ENCODE measurements at regions not wholly inside any gene's neighbourhood (a gene's known extent, or its start where the extent isn't known, plus 50 kb on each side); places are given as distances from the start of the nearest gene placed in this dataset.

DNA sequence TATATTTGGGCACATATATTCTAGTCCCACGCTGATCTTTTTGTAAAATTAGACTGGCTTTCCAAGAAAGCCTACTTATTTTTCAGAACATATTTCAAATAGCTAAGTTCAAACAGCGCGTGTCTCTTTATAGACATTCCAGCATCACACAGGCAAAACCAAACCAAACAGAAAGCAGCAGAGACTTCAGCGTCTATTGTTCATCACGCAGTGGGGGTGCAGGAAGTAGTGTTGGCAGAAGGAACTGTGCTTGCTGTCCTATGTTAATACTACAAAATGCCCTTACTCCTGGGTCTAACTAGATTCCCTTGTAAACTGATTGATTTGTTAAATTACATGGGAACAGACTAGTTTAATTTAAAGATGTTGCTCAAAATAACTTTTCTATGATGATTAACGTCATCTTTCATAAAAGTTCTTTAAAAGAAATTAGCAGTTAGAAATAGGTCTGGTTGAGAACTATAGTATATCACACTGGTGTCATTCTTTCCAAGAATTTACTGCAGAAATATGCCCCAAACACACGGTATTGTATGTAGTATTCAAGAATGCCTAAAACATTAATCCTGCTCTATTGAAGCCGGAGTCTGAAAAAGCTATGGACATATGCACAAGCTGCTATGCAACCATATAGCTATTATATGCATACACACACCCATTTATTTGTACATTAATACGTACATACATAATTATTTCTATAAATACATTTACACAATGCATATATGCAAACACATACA is 436.3 kb downstream of the CBLN2 start:
- H3K4me2 ChIP-seq (ENCODE audit: low read depth, low read length), result no peak overlapping the region
- no peaks in the 10 kb centered on the region for H3K79me2 ChIP-seq (ENCODE audit: insufficient read depth, low read length)
- no peaks in the 10 kb centered on the region for H3K27me3 ChIP-seq (ENCODE audit: control insufficient read depth in 1 of 2, insufficient read depth in 2 of 2, low read length in 2 of 2)
- no peaks in the 10 kb centered on the region for H3K4me1 ChIP-seq (ENCODE audit: insufficient read depth, low read length)
- FAIRE-seq, result no peak
- H3K36me3 ChIP-seq (replicated peaks in 1 of 2; ENCODE audit: control insufficient read depth in 1 of 2, insufficient read depth in 2 of 2, low read length in 2 of 2), result no peaks in the 10 kb centered on the region
- DNase-seq (ENCODE audit: low spot score), result no peak
- BruUV-seq (replicated peaks), result no TSS peak
- ChIA-PET POLR2A (no interaction called here), CTCF (ENCODE audit: low intra/inter-chr PET ratio, low total read pairs) (no interaction called here)
- no peak overlapping the region for H3K9ac ChIP-seq (ENCODE audit: insufficient read depth, low read depth, low read length)
- no peaks in the 10 kb centered on the region for H4K20me1 ChIP-seq (ENCODE audit: insufficient read depth, low read length)
- H2AFZ ChIP-seq (ENCODE audit: low read length), result no peak overlapping the region
- H3K9me3 ChIP-seq (ENCODE audit: low read length), result no peaks in the 10 kb centered on the region
- H3K4me3 ChIP-seq (replicated peaks in 1 of 3; ENCODE audit: insufficient read depth in 1 of 3, low read depth in 2 of 3, low read length in 3 of 3), result no peak overlapping the region
- H3K27ac ChIP-seq (ENCODE audit: extremely low read length, insufficient read depth, low read length), result no peak overlapping the region
- intact Hi-C loops (cut with micrococcal nuclease; ENCODE audit: unreplicated experiment), result no loop called here
- no peak for ATAC-seq
- in situ Hi-C loops (cut with HindIII; ENCODE audit: extremely low pct_ligation_motif_present, low pct_unique_long_range_greater_than_20kb), result no loop called here
- under 1% methylated on average over 9 of the region's 9 CpGs for WGBS (ENCODE audit: low lambda C conversion rate)
- TF ChIP-seq, protein P1, sequence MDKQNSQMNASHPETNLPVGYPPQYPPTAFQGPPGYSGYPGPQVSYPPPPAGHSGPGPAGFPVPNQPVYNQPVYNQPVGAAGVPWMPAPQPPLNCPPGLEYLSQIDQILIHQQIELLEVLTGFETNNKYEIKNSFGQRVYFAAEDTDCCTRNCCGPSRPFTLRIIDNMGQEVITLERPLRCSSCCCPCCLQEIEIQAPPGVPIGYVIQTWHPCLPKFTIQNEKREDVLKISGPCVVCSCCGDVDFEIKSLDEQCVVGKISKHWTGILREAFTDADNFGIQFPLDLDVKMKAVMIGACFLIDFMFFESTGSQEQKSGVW (CRISPR knock-in tag; IDR thresholded peaks at IDR 0.05; ENCODE audit: borderline replicate concordance), result no peak
- TF ChIP-seq, protein P2, sequence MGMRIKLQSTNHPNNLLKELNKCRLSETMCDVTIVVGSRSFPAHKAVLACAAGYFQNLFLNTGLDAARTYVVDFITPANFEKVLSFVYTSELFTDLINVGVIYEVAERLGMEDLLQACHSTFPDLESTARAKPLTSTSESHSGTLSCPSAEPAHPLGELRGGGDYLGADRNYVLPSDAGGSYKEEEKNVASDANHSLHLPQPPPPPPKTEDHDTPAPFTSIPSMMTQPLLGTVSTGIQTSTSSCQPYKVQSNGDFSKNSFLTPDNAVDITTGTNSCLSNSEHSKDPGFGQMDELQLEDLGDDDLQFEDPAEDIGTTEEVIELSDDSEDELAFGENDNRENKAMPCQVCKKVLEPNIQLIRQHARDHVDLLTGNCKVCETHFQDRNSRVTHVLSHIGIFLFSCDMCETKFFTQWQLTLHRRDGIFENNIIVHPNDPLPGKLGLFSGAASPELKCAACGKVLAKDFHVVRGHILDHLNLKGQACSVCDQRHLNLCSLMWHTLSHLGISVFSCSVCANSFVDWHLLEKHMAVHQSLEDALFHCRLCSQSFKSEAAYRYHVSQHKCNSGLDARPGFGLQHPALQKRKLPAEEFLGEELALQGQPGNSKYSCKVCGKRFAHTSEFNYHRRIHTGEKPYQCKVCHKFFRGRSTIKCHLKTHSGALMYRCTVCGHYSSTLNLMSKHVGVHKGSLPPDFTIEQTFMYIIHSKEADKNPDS (CRISPR knock-in tag; IDR thresholded peaks at IDR 0.05), result no peak
- TF ChIP-seq POLR2A (IDR thresholded peaks at IDR 0.05; ENCODE audit: insufficient read depth in 1 of 2, low read depth in 2 of 2, low read length in 2 of 2) (no peak), ZNF333 (CRISPR knock-in tag; IDR thresholded peaks at IDR 0.05; ENCODE audit: borderline replicate concordance) (no peak), ZNF282 (IDR thresholded peaks at IDR 0.05; ENCODE audit: partially characterized antibody) (no peak), KAT8 (CRISPR knock-in tag; IDR thresholded peaks at IDR 0.05) (no peak)
- TF ChIP-seq, protein P3, sequence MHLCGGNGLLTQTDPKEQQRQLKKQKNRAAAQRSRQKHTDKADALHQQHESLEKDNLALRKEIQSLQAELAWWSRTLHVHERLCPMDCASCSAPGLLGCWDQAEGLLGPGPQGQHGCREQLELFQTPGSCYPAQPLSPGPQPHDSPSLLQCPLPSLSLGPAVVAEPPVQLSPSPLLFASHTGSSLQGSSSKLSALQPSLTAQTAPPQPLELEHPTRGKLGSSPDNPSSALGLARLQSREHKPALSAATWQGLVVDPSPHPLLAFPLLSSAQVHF (CRISPR knock-in tag; IDR thresholded peaks at IDR 0.05), result no peak
- TF ChIP-seq, protein P4, sequence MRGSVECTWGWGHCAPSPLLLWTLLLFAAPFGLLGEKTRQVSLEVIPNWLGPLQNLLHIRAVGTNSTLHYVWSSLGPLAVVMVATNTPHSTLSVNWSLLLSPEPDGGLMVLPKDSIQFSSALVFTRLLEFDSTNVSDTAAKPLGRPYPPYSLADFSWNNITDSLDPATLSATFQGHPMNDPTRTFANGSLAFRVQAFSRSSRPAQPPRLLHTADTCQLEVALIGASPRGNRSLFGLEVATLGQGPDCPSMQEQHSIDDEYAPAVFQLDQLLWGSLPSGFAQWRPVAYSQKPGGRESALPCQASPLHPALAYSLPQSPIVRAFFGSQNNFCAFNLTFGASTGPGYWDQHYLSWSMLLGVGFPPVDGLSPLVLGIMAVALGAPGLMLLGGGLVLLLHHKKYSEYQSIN (CRISPR knock-in tag; IDR thresholded peaks at IDR 0.05; ENCODE audit: borderline replicate concordance), result no peak
- TF ChIP-seq, protein P5, sequence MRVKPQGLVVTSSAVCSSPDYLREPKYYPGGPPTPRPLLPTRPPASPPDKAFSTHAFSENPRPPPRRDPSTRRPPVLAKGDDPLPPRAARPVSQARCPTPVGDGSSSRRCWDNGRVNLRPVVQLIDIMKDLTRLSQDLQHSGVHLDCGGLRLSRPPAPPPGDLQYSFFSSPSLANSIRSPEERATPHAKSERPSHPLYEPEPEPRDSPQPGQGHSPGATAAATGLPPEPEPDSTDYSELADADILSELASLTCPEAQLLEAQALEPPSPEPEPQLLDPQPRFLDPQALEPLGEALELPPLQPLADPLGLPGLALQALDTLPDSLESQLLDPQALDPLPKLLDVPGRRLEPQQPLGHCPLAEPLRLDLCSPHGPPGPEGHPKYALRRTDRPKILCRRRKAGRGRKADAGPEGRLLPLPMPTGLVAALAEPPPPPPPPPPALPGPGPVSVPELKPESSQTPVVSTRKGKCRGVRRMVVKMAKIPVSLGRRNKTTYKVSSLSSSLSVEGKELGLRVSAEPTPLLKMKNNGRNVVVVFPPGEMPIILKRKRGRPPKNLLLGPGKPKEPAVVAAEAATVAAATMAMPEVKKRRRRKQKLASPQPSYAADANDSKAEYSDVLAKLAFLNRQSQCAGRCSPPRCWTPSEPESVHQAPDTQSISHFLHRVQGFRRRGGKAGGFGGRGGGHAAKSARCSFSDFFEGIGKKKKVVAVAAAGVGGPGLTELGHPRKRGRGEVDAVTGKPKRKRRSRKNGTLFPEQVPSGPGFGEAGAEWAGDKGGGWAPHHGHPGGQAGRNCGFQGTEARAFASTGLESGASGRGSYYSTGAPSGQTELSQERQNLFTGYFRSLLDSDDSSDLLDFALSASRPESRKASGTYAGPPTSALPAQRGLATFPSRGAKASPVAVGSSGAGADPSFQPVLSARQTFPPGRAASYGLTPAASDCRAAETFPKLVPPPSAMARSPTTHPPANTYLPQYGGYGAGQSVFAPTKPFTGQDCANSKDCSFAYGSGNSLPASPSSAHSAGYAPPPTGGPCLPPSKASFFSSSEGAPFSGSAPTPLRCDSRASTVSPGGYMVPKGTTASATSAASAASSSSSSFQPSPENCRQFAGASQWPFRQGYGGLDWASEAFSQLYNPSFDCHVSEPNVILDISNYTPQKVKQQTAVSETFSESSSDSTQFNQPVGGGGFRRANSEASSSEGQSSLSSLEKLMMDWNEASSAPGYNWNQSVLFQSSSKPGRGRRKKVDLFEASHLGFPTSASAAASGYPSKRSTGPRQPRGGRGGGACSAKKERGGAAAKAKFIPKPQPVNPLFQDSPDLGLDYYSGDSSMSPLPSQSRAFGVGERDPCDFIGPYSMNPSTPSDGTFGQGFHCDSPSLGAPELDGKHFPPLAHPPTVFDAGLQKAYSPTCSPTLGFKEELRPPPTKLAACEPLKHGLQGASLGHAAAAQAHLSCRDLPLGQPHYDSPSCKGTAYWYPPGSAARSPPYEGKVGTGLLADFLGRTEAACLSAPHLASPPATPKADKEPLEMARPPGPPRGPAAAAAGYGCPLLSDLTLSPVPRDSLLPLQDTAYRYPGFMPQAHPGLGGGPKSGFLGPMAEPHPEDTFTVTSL (CRISPR knock-in tag; IDR thresholded peaks at IDR 0.05; ENCODE audit: borderline replicate concordance), result no peak

Measured in HepG2 (cell line).